LNCaP clone FGC (cell line): ENCODE measurements at regions not wholly inside any gene's neighbourhood (a gene's known extent, or its start where the extent isn't known, plus 50 kb on each side); places are given as distances from the start of the nearest gene placed in this dataset.

Source experiments
- DNase-seq: peaks from one replicate; pipeline ENCODE4 v3.0.0-alpha.2; 2011; ENCODE audit warnings: low read depth
- H3K4me3 ChIP-seq: 2 replicates; pipeline ENCODE4 v1.5.1; 2011; ENCODE audit warnings: mild to moderate bottlenecking, low read depth, low read length, control low read depth
- CTCF ChIP-seq: IDR thresholded peaks from 2 replicates; pipeline ENCODE4 v1.5.1; 2012; ENCODE audit warnings: mild to moderate bottlenecking; ENCODE audit not compliant: control insufficient read depth, insufficient read depth; ENCODE audit errors: extremely low read depth

- no peak for TF ChIP-seq CTCF
- DNase-seq = no peak
- H3K4me3 ChIP-seq = no peak overlapping the region
Measured at GRCh38 chr9:28542928-28543327, 969.6 kb upstream of the C9orf72 start.

GRCh38 chr9:28547527-28547926 is 974.2 kb upstream of the C9orf72 start:
- H3K4me3 ChIP-seq = no peak overlapping the region
- no peak for TF ChIP-seq CTCF
- DNase-seq = no peak

- no peak for DNase-seq
- TF ChIP-seq CTCF = no peak
- no peak overlapping the region for H3K4me3 ChIP-seq
Measured at GRCh38 chr9:28563291-28563934, 990.1 kb upstream of the C9orf72 start.

GRCh38 chr9:28583832-28584231 is 1010.6 kb upstream of the C9orf72 start:
- no peak overlapping the region for H3K4me3 ChIP-seq
- no peak for TF ChIP-seq CTCF
- no peak for DNase-seq

- H3K4me3 ChIP-seq = no peak overlapping the region
- no peak for TF ChIP-seq CTCF
- no peak for DNase-seq
Measured at GRCh38 chr9:28584542-28584941, 1011.3 kb upstream of the C9orf72 start.

GRCh38 chr9:28587052-28587451 is 1013.8 kb upstream of the C9orf72 start:
- no peak for DNase-seq
- TF ChIP-seq CTCF = no peak
- H3K4me3 ChIP-seq = no peak overlapping the region

GRCh38 chr9:28598408-28598807 is 1025.1 kb upstream of the C9orf72 start:
- DNase-seq = no peak

More at GRCh38 chr9:28598408-28598807, 1025.1 kb upstream of the C9orf72 start:
- no peak for TF ChIP-seq CTCF
- no peak overlapping the region for H3K4me3 ChIP-seq
